Endothelial cell of umbilical vein (primary cell): ENCODE measurements at regions not wholly inside any gene's neighbourhood (a gene's known extent, or its start where the extent isn't known, plus 50 kb on each side); places are given as distances from the start of the nearest gene placed in this dataset.
"Not testable (repeated sequence)": the region's sequence is repeated elsewhere in the genome, so short reads cannot be mapped to it uniquely, and the experiment has no call there.

ENCODE experiments used
- BruUV-seq: library from RNA; stranded (reverse); fragments of 400-500 nt; replicated peaks from 2 replicates; lab custom pipeline; 2021; lab: Mats Ljungman, UMichigan
- CTCF ChIA-PET: fragments of 300-600, 350-600 bp; sonication (Branson Sonifier 250); formaldehyde crosslinking; loops from one replicate; lab custom pipeline; 2021; ENCODE audit warnings: antibody characterized with exemption, inconsistent platforms; lab: Charles Lee
- POLR2A ChIA-PET: fragments of 300-600, 350-600 bp; sonication (Branson Sonifier 250); formaldehyde crosslinking; loops from one replicate; lab custom pipeline; 2021; ENCODE audit warnings: antibody characterized with exemption, inconsistent platforms; lab: Charles Lee
- DNase-seq: peaks from one replicate; pipeline ENCODE4 v3.0.0-alpha.2; 2011; ENCODE audit warnings: low read depth, low spot score
- FAIRE-seq: peaks from 2 replicates; lab custom pipeline; 2011; peaks lifted over from hg19 to GRCh38; lab: Jason Lieb, UNC
- H2AFZ ChIP-seq: 2 replicates; pipeline ENCODE4 v1.6.0; 2012; ENCODE audit warnings: low read depth, low read length, control low read depth, inconsistent platforms
- H3K27ac ChIP-seq: 2 replicates; pipeline ENCODE4 v1.5.1; 2011; ENCODE audit warnings: low read depth, mild to moderate bottlenecking, control low read depth, low read length, moderate library complexity; ENCODE audit not compliant: insufficient read depth
- H3K27me3 ChIP-seq, 2 experiments: 2 replicates each; pipeline versions ENCODE4 v1.6.0 to v1.6.1; 2011; ENCODE audit warnings: low read length in 2 of 2, mixed read lengths in 1 of 2; ENCODE audit not compliant: control insufficient read depth in 2 of 2, insufficient read depth in 2 of 2
- H3K36me3 ChIP-seq, 2 experiments: 2 replicates in 1 of 2; 3 replicates in 1 of 2; pipeline ENCODE4 v1.5.1; 2011; ENCODE audit warnings: low read length in 2 of 2, mild to moderate bottlenecking in 1 of 2, moderate library complexity in 1 of 2; ENCODE audit not compliant: control insufficient read depth in 2 of 2, insufficient read depth in 2 of 2; ENCODE audit errors: extremely low read depth in 1 of 2
- H3K4me1 ChIP-seq: 3 replicates; pipeline ENCODE4 v1.5.1; 2011; ENCODE audit warnings: mild to moderate bottlenecking, low read length; ENCODE audit not compliant: control insufficient read depth, insufficient read depth; ENCODE audit errors: extremely low read depth
- H3K4me2 ChIP-seq: 2 replicates; pipeline ENCODE4 v1.6.1; 2011; ENCODE audit warnings: low read length, control low read depth, mixed read lengths; ENCODE audit not compliant: insufficient read depth
- H3K4me3 ChIP-seq, 3 experiments: fragments of 200-600 bp in 1 of 3; sonication (generic), shearing (Covaris generic) in 1 of 3; replicated peaks in 1 of 3; 2 replicates each; pipeline ENCODE4 v1.5.1; 2011 to 2016; ENCODE audit warnings: control low read depth in 3 of 3, low read length in 3 of 3, mild to moderate bottlenecking in 2 of 3, inconsistent platforms in 1 of 3, low read depth in 1 of 3, moderate library complexity in 1 of 3; ENCODE audit not compliant: insufficient read depth in 1 of 3
- H3K79me2 ChIP-seq: 2 replicates; pipeline ENCODE4 v1.6.0; 2012; ENCODE audit warnings: low read length, inconsistent platforms; ENCODE audit not compliant: control insufficient read depth, insufficient read depth
- H3K9ac ChIP-seq: replicated peaks from 2 replicates; pipeline ENCODE3; 2011; ENCODE audit warnings: low read length, control low read depth; ENCODE audit not compliant: insufficient read depth; ENCODE audit errors: extremely low read depth
- H3K9me1 ChIP-seq: replicated peaks from 3 replicates; pipeline ENCODE4 v1.6.0; 2011; ENCODE audit warnings: mild to moderate bottlenecking, low read length; ENCODE audit not compliant: control insufficient read depth, insufficient read depth; ENCODE audit errors: extremely low read depth
- H3K9me3 ChIP-seq: replicated peaks from 2 replicates; pipeline ENCODE4 v1.5.1; 2012; ENCODE audit warnings: low read length, inconsistent platforms; ENCODE audit not compliant: control insufficient read depth, insufficient read depth
- H4K20me1 ChIP-seq: replicated peaks from 2 replicates; pipeline ENCODE3; 2011; ENCODE audit warnings: mild to moderate bottlenecking, low read length; ENCODE audit not compliant: control insufficient read depth, insufficient read depth; ENCODE audit errors: extremely low read depth
- EZH2 ChIP-seq: IDR thresholded peaks from 2 replicates; pipeline ENCODE4 v1.6.1; 2012; ENCODE audit warnings: borderline replicate concordance, low read depth, mild to moderate bottlenecking, moderate library complexity, low read length, inconsistent platforms; ENCODE audit not compliant: severe bottlenecking
- FOS ChIP-seq: IDR thresholded peaks from 2 replicates; pipeline ENCODE4 v1.6.1; 2011; ENCODE audit warnings: mild to moderate bottlenecking, low read length, moderate library complexity, borderline replicate concordance; ENCODE audit not compliant: insufficient read depth
- GATA2 ChIP-seq: IDR thresholded peaks from 2 replicates; pipeline ENCODE4 v1.7.0; 2011; ENCODE audit warnings: low read depth, mild to moderate bottlenecking, moderate library complexity, mixed read lengths, low read length; ENCODE audit not compliant: insufficient read length, insufficient read depth
- JUN ChIP-seq: IDR thresholded peaks from 2 replicates; pipeline ENCODE4 v1.6.1; 2011; ENCODE audit warnings: borderline replicate concordance, low read depth; ENCODE audit not compliant: insufficient read length, insufficient read depth
- POLR2A ChIP-seq: IDR thresholded peaks from 2 replicates; pipeline ENCODE4 v1.6.1; 2012; ENCODE audit warnings: low read depth, mild to moderate bottlenecking, control low read depth, low read length
- POLR2AphosphoS5 ChIP-seq: IDR thresholded peaks from 2 replicates; pipeline ENCODE4 v1.6.1; 2012; ENCODE audit warnings: low read depth, mild to moderate bottlenecking, control low read depth, low read length, moderate library complexity; ENCODE audit not compliant: insufficient read depth
- dilution Hi-C: fragments of 300-500 bp; cut with MboI; formaldehyde crosslinking; loops from one replicate; pipeline ENCODE4 v1.15.0; 2019; ENCODE audit warnings: low sequenced_read_pairs; ENCODE audit not compliant: extremely low pct_ligation_motif_present
- intact Hi-C: fragments of 100-400 bp; cut with micrococcal nuclease; formaldehyde crosslinking; loops from one replicate; pipeline ENCODE4 v1.10.0; 2022
- TF ChIP-seq, protein P1 (sequence below), 2 donors: IDR thresholded peaks; 1 replicate in 1 of 2; 2 replicates in 1 of 2; pipeline ENCODE4 v1.5.1; 2011; ENCODE audit warnings: low read length in 2 of 2, mild to moderate bottlenecking in 2 of 2, moderate library complexity in 2 of 2, control low read depth in 1 of 2, inconsistent platforms in 1 of 2, low read depth in 1 of 2; ENCODE audit not compliant: insufficient read depth in 1 of 2; ENCODE audit errors: extremely low read depth in 1 of 2

DNA sequence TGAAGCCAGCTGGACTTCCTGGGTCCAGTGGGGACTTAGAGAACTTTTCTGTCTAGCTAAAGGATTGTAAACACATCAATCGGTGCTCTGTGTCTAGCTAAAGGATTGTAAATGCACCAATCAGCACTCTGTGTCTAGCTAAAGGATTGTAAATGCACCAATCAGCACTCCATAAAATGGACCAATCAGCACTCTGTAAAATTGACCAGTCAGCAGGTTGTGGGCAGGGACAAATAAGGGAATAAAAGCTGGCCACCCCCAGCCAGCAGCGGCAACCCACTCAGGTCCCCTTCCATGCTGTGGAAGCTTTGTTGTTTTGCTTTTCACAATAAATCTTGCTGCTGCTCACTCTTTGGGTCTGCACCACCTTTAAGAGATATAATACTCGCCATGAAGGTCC is 622.6 kb downstream of the IPMK start:
- intact Hi-C loops, dilution Hi-C loops, H3K9me1 ChIP-seq, H3K9me3 ChIP-seq, CTCF ChIA-PET, H3K36me3 ChIP-seq, H3K27ac ChIP-seq, H4K20me1 ChIP-seq, H2AFZ ChIP-seq, BruUV-seq, H3K27me3 ChIP-seq, H3K4me2 ChIP-seq, H3K79me2 ChIP-seq, POLR2A ChIA-PET, DNase-seq, FAIRE-seq, H3K4me1 ChIP-seq, H3K9ac ChIP-seq, H3K4me3 ChIP-seq: not testable (repeated sequence)

DNA sequence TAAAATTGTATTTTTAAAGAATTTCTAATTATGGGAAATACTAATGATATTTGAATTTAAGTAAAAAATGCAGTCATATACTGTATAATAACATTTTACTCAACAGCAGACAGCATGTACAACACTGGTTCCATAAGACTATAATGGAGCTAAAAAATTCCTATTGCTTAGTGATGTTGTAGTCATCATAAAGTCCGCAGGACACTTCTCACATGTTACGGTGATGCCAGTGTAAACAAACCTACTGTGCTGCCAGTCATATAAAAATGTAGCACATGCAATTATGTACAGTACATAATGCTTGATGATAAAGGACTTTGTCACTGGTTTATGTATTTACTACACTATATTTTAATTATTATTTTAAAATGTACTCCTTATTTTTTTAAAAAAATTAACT is 629.3 kb downstream of the IPMK start:
- intact Hi-C loops: no loop called here
- FAIRE-seq (no peak), DNase-seq (no peak)
- H3K4me3 ChIP-seq: no peak overlapping the region
- no peaks in the 10 kb centered on the region for H3K9me1 ChIP-seq
- POLR2A ChIA-PET: no interaction called here
- H3K4me2 ChIP-seq: no peak overlapping the region
- no peaks in the 10 kb centered on the region for H3K4me1 ChIP-seq
- BruUV-seq: no TSS peak
- H3K27ac ChIP-seq: no peak overlapping the region
- peaks cover 2% of the 10 kb centered on the region for H3K9me3 ChIP-seq
- no peaks in the 10 kb centered on the region for H3K79me2 ChIP-seq
- no peak overlapping the region for H2AFZ ChIP-seq
- no peak overlapping the region for H3K9ac ChIP-seq
- H4K20me1 ChIP-seq: no peaks in the 10 kb centered on the region
- dilution Hi-C loops: no loop called here
- H3K36me3 ChIP-seq: no peaks in the 10 kb centered on the region
- no peaks in the 10 kb centered on the region for H3K27me3 ChIP-seq
- TF ChIP-seq, protein P1, sequence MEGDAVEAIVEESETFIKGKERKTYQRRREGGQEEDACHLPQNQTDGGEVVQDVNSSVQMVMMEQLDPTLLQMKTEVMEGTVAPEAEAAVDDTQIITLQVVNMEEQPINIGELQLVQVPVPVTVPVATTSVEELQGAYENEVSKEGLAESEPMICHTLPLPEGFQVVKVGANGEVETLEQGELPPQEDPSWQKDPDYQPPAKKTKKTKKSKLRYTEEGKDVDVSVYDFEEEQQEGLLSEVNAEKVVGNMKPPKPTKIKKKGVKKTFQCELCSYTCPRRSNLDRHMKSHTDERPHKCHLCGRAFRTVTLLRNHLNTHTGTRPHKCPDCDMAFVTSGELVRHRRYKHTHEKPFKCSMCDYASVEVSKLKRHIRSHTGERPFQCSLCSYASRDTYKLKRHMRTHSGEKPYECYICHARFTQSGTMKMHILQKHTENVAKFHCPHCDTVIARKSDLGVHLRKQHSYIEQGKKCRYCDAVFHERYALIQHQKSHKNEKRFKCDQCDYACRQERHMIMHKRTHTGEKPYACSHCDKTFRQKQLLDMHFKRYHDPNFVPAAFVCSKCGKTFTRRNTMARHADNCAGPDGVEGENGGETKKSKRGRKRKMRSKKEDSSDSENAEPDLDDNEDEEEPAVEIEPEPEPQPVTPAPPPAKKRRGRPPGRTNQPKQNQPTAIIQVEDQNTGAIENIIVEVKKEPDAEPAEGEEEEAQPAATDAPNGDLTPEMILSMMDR (IDR thresholded peaks at IDR 0.05; ENCODE audit: extremely low read depth in 1 of 2, insufficient read depth in 1 of 2, low read depth in 1 of 2, low read length in 2 of 2): no peak
- TF ChIP-seq JUN (no peak), FOS (no peak), POLR2AphosphoS5 (no peak), EZH2 (no peak), POLR2A (no peak), GATA2 (no peak)
- CTCF ChIA-PET: no interaction called here
